ENCODE measurements at regions not wholly inside any gene's neighbourhood (a gene's known extent, or its start where the extent isn't known, plus 50 kb on each side); places are given as distances from the start of the nearest gene placed in this dataset.

DNA sequence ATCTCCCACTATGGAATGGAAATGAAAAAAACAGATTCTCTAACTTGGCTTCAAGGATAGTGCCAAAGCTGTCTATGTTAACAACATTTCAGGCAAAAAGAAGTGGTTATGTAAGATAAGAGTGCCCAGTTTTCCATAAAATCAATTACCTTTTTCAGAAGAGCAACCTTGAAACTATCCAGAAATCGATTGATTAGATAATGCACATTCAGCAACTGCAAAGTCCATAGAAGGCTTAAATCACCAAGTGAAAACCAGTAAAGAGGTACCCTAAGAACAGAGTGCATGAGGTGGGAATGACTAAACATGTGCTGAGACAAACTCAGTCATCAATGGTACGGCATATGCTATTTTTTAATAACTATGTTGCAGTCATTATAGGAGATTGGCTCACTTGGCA lies 71.9 kb upstream of the TNKS2 start:
- H3K27ac ChIP-seq: no peak overlapping the region
- DNase-seq (no peak), ATAC-seq (no peak)
- H3K27me3 ChIP-seq: no peaks in the 10 kb centered on the region
- intact Hi-C loops (cut with DNase I): no loop called here
- H3K4me3 ChIP-seq: no peak overlapping the region
- H3K9me3 ChIP-seq: no peaks in the 10 kb centered on the region
- 57 to 62% methylated on average over 2 of the region's 2 CpGs for WGBS, 2 donors
- TF ChIP-seq CTCF (IDR thresholded peaks at IDR 0.05) (no peak), POLR2A (IDR thresholded peaks at IDR 0.05) (no peak)
- H3K4me1 ChIP-seq: no peaks in the 10 kb centered on the region
- H3K36me3 ChIP-seq (replicated peaks in 1 of 2; ENCODE audit: insufficient read depth in 1 of 2, low read depth in 2 of 2): no peaks in the 10 kb centered on the region

- DNase-seq (no peak), ATAC-seq (no peak)
- Histone ChIP-seq H3K27me3 (no peaks in the 10 kb centered on the region), H3K27ac (no peak overlapping the region), H3K9me3 (no peaks in the 10 kb centered on the region), H3K4me3 (no peak overlapping the region), H3K36me3 (replicated peaks in 1 of 2; ENCODE audit: insufficient read depth in 1 of 2, low read depth in 2 of 2) (no peaks in the 10 kb centered on the region), H3K4me1 (no peaks in the 10 kb centered on the region)
- intact Hi-C loops (cut with DNase I): no loop called here
- TF ChIP-seq CTCF (IDR thresholded peaks at IDR 0.05) (no peak), POLR2A (IDR thresholded peaks at IDR 0.05) (no peak)
- 85 to 91% methylated on average over 3 of the region's 3 CpGs for WGBS, 2 donors
Measured at GRCh38 chr10:91724933-91725332, 73.3 kb upstream of the TNKS2 start.

DNA sequence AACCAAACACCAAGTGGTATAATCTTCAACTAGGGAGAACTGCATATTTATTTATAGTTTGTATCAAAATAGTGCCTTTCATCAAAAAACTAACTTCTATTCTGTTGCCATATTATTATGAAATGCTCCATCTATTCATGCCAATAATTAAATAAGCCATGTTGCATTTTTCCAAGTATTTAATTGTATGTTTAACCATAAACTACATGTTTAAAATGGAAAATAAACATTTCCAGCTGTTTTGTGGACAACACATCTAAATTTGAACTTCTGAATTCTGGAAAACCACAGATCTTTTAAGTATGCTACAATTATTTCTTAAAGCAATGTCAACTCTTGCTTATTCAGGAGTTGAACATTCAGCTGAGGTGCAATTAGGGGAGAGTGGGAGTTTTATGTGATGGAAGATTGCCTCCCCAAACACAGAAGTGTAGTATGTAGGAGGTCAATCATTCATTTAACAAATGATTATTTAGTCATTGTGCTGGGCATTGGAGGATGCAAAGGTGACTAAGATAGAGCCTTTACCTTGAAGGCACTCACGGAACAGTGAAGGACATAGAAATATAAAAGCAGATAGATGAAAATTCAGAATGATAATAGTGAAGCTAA lies 80.7 kb upstream of the PPP1R3C start:
- WGBS, 2 donors: 77 to 88% methylated on average over 1 of the region's 1 CpG
- Histone ChIP-seq H3K9me3 (no peaks in the 10 kb centered on the region), H3K36me3 (replicated peaks in 1 of 2; ENCODE audit: insufficient read depth in 1 of 2, low read depth in 2 of 2) (no peaks in the 10 kb centered on the region), H3K4me1 (peaks cover 8% of the 10 kb centered on the region), H3K27ac (no peak overlapping the region), H3K27me3 (no peaks in the 10 kb centered on the region), H3K4me3 (no peak overlapping the region)
- TF ChIP-seq POLR2A (IDR thresholded peaks at IDR 0.05) (no peak), CTCF (IDR thresholded peaks at IDR 0.05) (no peak)
- no peak for DNase-seq
- no peak for ATAC-seq
- intact Hi-C loops (cut with DNase I): no loop called here

GRCh38 chr10:91711885-91712680 lies 79.2 kb upstream of the PPP1R3C start:
- TF ChIP-seq CTCF (IDR thresholded peaks at IDR 0.05) (no peak), POLR2A (IDR thresholded peaks at IDR 0.05) (no peak)
- no peak for ATAC-seq
- Histone ChIP-seq H3K36me3 (replicated peaks in 1 of 2; ENCODE audit: insufficient read depth in 1 of 2, low read depth in 2 of 2) (no peaks in the 10 kb centered on the region), H3K27ac (no peak overlapping the region), H3K4me3 (no peak overlapping the region), H3K4me1 (peaks cover 8% of the 10 kb centered on the region), H3K9me3 (no peaks in the 10 kb centered on the region), H3K27me3 (no peaks in the 10 kb centered on the region)
- whole genome bisulfite sequencing, 2 donors: 79 to 81% methylated on average over 4 of the region's 4 CpGs
- DNase-seq: no peak
- intact Hi-C loops (cut with DNase I): no loop called here

GRCh38 chr10:91709394-91709798 lies 76.5 kb upstream of the PPP1R3C start:
- no peaks in the 10 kb centered on the region for H3K27me3 ChIP-seq
- ATAC-seq: no peak
- no peak for TF ChIP-seq CTCF (IDR thresholded peaks at IDR 0.05)
- TF ChIP-seq POLR2A (IDR thresholded peaks at IDR 0.05): no peak
- WGBS, 2 donors: 10 to 11% methylated on average over 1 of the region's 1 CpG
- H3K27ac ChIP-seq: no peak overlapping the region
- intact Hi-C loops (cut with DNase I): no loop called here
- no peaks in the 10 kb centered on the region for H3K9me3 ChIP-seq
- H3K4me1 ChIP-seq: peaks cover 8% of the 10 kb centered on the region
- H3K4me3 ChIP-seq: no peak overlapping the region
- no peak for DNase-seq
- H3K36me3 ChIP-seq (replicated peaks in 1 of 2; ENCODE audit: insufficient read depth in 1 of 2, low read depth in 2 of 2): no peaks in the 10 kb centered on the region
